A673 (cell line): ENCODE measurements at regions not wholly inside any gene's neighbourhood (a gene's known extent, or its start where the extent isn't known, plus 50 kb on each side); places are given as distances from the start of the nearest gene placed in this dataset.

ENCODE experiments used
- BruUV-seq: library from RNA; stranded (reverse); fragments of 400-500 nt; replicated peaks from 2 replicates; lab custom pipeline; 2021; lab: Mats Ljungman, UMichigan
- CTCF ChIA-PET: fragments of 300-600 bp; sonication (Branson Sonifier 250); formaldehyde crosslinking; loops from one replicate; lab custom pipeline; 2022; ENCODE audit warnings: antibody characterized with exemption; lab: Charles Lee
- POLR2A ChIA-PET: fragments of 300-600 bp; sonication (Branson Sonifier 250); formaldehyde crosslinking; loops from one replicate; lab custom pipeline; 2022; ENCODE audit warnings: antibody characterized with exemption; ENCODE audit not compliant: low non-redundant PET; lab: Charles Lee
- DNase-seq: peaks from one replicate; pipeline ENCODE4 v3.0.0-alpha.2; 2015; ENCODE audit warnings: low spot score
- H3K27ac ChIP-seq: fragments of 200-600 bp; sonication (generic); 2 replicates; pipeline ENCODE4 v1.5.1; 2016; ENCODE audit warnings: mixed run types, low read depth, mild to moderate bottlenecking, mixed read lengths, antibody characterized with exemption, low read length; ENCODE audit not compliant: poor library complexity, severe bottlenecking
- H3K27me3 ChIP-seq: fragments of 200-600 bp; sonication (generic); replicated peaks from 2 replicates; pipeline ENCODE4 v1.6.1; 2017; ENCODE audit warnings: mixed run types, low read depth, mild to moderate bottlenecking, mixed read lengths, antibody characterized with exemption, low read length; ENCODE audit not compliant: insufficient read depth, poor library complexity
- H3K36me3 ChIP-seq: fragments of 200-600 bp; sonication (generic); 2 replicates; pipeline ENCODE4 v1.6.1; 2016; ENCODE audit warnings: mixed run types, mild to moderate bottlenecking, mixed read lengths, antibody characterized with exemption, low read length; ENCODE audit not compliant: insufficient read depth, poor library complexity, severe bottlenecking
- H3K4me1 ChIP-seq: fragments of 200-600 bp; sonication (generic); 2 replicates; pipeline ENCODE4 v1.6.1; 2017; ENCODE audit warnings: mixed run types, mild to moderate bottlenecking, mixed read lengths, antibody characterized with exemption, low read length; ENCODE audit not compliant: insufficient read depth, poor library complexity, severe bottlenecking
- H3K4me3 ChIP-seq: fragments of 200-600 bp; sonication (generic); 2 replicates; pipeline ENCODE4 v1.5.1; 2016; ENCODE audit warnings: low read depth, mixed run types, mild to moderate bottlenecking, mixed read lengths, low read length; ENCODE audit not compliant: poor library complexity, severe bottlenecking
- H3K9me3 ChIP-seq: fragments of 200-600 bp; sonication (generic); 2 replicates; pipeline ENCODE4 v1.6.1; 2016; ENCODE audit warnings: mixed run types, low read depth, mild to moderate bottlenecking, mixed read lengths, antibody characterized with exemption, low read length; ENCODE audit not compliant: poor library complexity, severe bottlenecking
- CTCF ChIP-seq: fragments of 300-800, 200-600 bp; sonication (generic); conservative IDR thresholded peaks from 2 replicates; pipeline ENCODE4 v1.5.1; 2017; ENCODE audit warnings: low read depth, mild to moderate bottlenecking, antibody characterized with exemption, low read length, moderate library complexity, mixed read lengths
- EZH2 ChIP-seq: fragments of 200-600 bp; sonication (generic); IDR thresholded peaks from 2 replicates; pipeline ENCODE4 v1.6.1; 2017; ENCODE audit warnings: borderline replicate concordance, low read depth, mild to moderate bottlenecking, mixed read lengths, antibody characterized with exemption, low read length; ENCODE audit not compliant: poor library complexity, severe bottlenecking
- intact Hi-C: fragments of 100-400 bp; cut with micrococcal nuclease; formaldehyde crosslinking; loops from one replicate; pipeline ENCODE4 v1.10.0; 2022; ENCODE audit not compliant: unreplicated experiment

- Histone ChIP-seq H3K4me3 (no peak overlapping the region), H3K4me1 (no peaks in the 10 kb centered on the region), H3K36me3 (no peaks in the 10 kb centered on the region), H3K27ac (no peak overlapping the region), H3K27me3 (no peaks in the 10 kb centered on the region), H3K9me3 (peaks cover 3% of the 10 kb centered on the region)
- BruUV-seq, result no TSS peak
- ChIA-PET POLR2A (no interaction called here), CTCF (interaction anchor here (0.8 kb wide), 1 partner anchor 31 kb away, joined by 3 read pairs; no protein-coding TSS in a partner anchor)
- TF ChIP-seq EZH2 (no peak), CTCF (no peak)
- no peak for DNase-seq
- intact Hi-C loops, result no loop called here
These were observed 479.1 kb upstream of the RBFOX1 start for GRCh38 chr16:6853565-6853964.

- H3K9me3 ChIP-seq, result peaks cover 3% of the 10 kb centered on the region
- CTCF ChIA-PET, result no interaction called here
- H3K4me3 ChIP-seq, result no peak overlapping the region
- BruUV-seq, result no TSS peak
- H3K27ac ChIP-seq, result no peak overlapping the region
- H3K27me3 ChIP-seq, result no peaks in the 10 kb centered on the region
- H3K4me1 ChIP-seq, result no peaks in the 10 kb centered on the region
- intact Hi-C loops, result no loop called here
- no peak for DNase-seq
- H3K36me3 ChIP-seq, result no peaks in the 10 kb centered on the region
- TF ChIP-seq EZH2 (no peak), CTCF (no peak)
- POLR2A ChIA-PET, result interaction anchor here (0.6 kb wide), 1 partner anchor 79 kb away, joined by 6 read pairs; no protein-coding TSS in a partner anchor
These were observed 479.9 kb upstream of the RBFOX1 start for GRCh38 chr16:6852643-6853225.

GRCh38 chr16:6846452-6846851 lies 486.2 kb upstream of the RBFOX1 start:
- CTCF ChIA-PET, result no interaction called here
- no TSS peak for BruUV-seq

More at GRCh38 chr16:6846452-6846851, 486.2 kb upstream of the RBFOX1 start:
- DNase-seq, result no peak
- no peaks in the 10 kb centered on the region for H3K4me1 ChIP-seq
- POLR2A ChIA-PET, result no interaction called here
- TF ChIP-seq CTCF, result no peak
- no peak for TF ChIP-seq EZH2
- H3K4me3 ChIP-seq, result no peak overlapping the region
- H3K27ac ChIP-seq, result no peak overlapping the region
- intact Hi-C loops, result no loop called here
- no peaks in the 10 kb centered on the region for H3K27me3 ChIP-seq
- no peaks in the 10 kb centered on the region for H3K36me3 ChIP-seq
- H3K9me3 ChIP-seq, result peaks cover 3% of the 10 kb centered on the region
